ENCODE measurements at regions not wholly inside any gene's neighbourhood (a gene's known extent, or its start where the extent isn't known, plus 50 kb on each side); places are given as distances from the start of the nearest gene placed in this dataset.

DNA sequence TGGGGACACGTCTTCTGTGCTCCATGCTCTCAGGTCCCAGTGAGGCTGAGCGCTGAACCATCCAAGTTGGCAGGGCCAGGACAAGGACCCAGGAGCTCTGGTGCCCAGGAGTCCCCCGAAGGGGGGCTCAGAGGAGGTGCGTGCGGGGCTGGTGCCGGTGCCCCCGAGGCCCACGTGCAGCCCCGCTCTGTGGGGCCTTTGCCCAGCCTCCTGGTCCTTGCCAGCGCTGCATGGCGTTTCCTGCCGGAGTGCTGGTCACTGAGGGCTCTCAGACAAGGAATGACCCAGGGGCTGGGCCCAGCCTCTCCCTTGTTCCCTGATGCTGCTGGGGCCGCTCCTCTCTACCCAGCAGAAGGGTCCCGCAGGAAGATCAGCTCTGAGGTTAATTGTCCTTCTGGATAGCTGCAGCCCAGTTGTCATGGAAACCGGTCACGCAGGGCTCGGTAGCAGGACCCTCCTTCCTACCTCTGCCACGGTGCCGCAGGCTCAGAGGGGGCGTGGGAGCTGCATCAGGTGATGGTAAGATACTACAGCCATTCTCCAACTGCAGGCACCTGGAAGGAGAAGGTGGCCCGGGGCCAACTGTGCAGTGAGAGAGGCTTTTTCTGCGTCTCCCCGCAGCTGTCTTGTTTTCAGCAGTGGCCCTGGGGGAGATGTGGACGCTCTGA lies 64.5 kb downstream of the RRM2 start:
- no peaks in the 10 kb centered on the region for H3K9me3 ChIP-seq (ENCODE audit: low read depth)
- no peaks in the 10 kb centered on the region for H3K27me3 ChIP-seq
- no peak overlapping the region for H2AFZ ChIP-seq
- TF ChIP-seq EZH2 (IDR thresholded peaks at IDR 0.05; ENCODE audit: borderline replicate concordance) (no peak), EZH2phosphoT487 (IDR thresholded peaks at IDR 0.05; ENCODE audit: low read depth, severe bottlenecking, unreplicated experiment) (no peak)
- TF ChIP-seq, protein P1, sequence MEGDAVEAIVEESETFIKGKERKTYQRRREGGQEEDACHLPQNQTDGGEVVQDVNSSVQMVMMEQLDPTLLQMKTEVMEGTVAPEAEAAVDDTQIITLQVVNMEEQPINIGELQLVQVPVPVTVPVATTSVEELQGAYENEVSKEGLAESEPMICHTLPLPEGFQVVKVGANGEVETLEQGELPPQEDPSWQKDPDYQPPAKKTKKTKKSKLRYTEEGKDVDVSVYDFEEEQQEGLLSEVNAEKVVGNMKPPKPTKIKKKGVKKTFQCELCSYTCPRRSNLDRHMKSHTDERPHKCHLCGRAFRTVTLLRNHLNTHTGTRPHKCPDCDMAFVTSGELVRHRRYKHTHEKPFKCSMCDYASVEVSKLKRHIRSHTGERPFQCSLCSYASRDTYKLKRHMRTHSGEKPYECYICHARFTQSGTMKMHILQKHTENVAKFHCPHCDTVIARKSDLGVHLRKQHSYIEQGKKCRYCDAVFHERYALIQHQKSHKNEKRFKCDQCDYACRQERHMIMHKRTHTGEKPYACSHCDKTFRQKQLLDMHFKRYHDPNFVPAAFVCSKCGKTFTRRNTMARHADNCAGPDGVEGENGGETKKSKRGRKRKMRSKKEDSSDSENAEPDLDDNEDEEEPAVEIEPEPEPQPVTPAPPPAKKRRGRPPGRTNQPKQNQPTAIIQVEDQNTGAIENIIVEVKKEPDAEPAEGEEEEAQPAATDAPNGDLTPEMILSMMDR (IDR thresholded peaks at IDR 0.05; ENCODE audit: poor library complexity), result no peak
- H3K4me3 ChIP-seq, result no peak overlapping the region
- no peaks in the 10 kb centered on the region for H3K9me2 ChIP-seq (replicated peaks; ENCODE audit: insufficient read depth)
- H3K36me3 ChIP-seq (replicated peaks; ENCODE audit: insufficient read depth, low read depth), result no peaks in the 10 kb centered on the region
- WGBS (ENCODE audit: low lambda C conversion rate, missing lambda C conversion rate), result 86% methylated on average over 22 of the region's 24 CpGs
- no peak overlapping the region for H3K27ac ChIP-seq
- no peak overlapping the region for H3K4me2 ChIP-seq
- H3K79me2 ChIP-seq, result no peaks in the 10 kb centered on the region
- H4K20me1 ChIP-seq (ENCODE audit: insufficient read depth, poor library complexity, severe bottlenecking), result no peaks in the 10 kb centered on the region
- no peak for DNase-seq (ENCODE audit: low spot score)
- no peaks in the 10 kb centered on the region for H3K4me1 ChIP-seq (ENCODE audit: insufficient read depth)

DNA sequence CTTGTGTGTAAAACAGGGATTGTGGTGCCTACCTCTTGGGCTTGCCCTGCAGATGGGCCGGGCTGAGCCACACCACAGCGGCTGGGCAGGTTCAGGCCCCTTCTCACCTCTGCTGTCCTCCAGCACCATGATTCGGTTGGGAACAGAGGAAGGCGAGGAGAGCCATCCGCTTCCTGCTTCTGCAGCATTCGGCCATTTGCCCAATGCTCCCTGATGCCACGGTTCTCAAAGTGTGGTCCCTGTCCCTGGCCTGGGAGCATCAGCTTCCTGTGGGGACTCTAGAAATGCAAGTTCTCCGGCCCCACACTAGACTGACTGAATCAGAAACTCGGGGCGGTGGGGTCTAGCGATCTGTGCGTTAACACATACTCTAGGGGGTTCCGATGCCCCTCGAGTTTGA lies 65.1 kb downstream of the RRM2 start:
- H3K4me3 ChIP-seq, result no peak overlapping the region
- H4K20me1 ChIP-seq (ENCODE audit: insufficient read depth, poor library complexity, severe bottlenecking), result no peaks in the 10 kb centered on the region
- whole genome bisulfite sequencing (ENCODE audit: low lambda C conversion rate, missing lambda C conversion rate), result 94% methylated on average over 14 of the region's 14 CpGs
- no peaks in the 10 kb centered on the region for H3K9me2 ChIP-seq (replicated peaks; ENCODE audit: insufficient read depth)
- H3K27ac ChIP-seq, result no peak overlapping the region
- no peak for DNase-seq (ENCODE audit: low spot score)
- H3K4me1 ChIP-seq (ENCODE audit: insufficient read depth), result no peaks in the 10 kb centered on the region
- H3K27me3 ChIP-seq, result no peaks in the 10 kb centered on the region
- no peaks in the 10 kb centered on the region for H3K9me3 ChIP-seq (ENCODE audit: low read depth)
- no peak overlapping the region for H2AFZ ChIP-seq
- no peaks in the 10 kb centered on the region for H3K79me2 ChIP-seq
- H3K4me2 ChIP-seq, result no peak overlapping the region
- H3K36me3 ChIP-seq (replicated peaks; ENCODE audit: insufficient read depth, low read depth), result no peaks in the 10 kb centered on the region
- TF ChIP-seq EZH2 (IDR thresholded peaks at IDR 0.05; ENCODE audit: borderline replicate concordance) (no peak), EZH2phosphoT487 (IDR thresholded peaks at IDR 0.05; ENCODE audit: low read depth, severe bottlenecking, unreplicated experiment) (no peak)
- TF ChIP-seq, protein P1 (IDR thresholded peaks at IDR 0.05; ENCODE audit: poor library complexity), result no peak

DNA sequence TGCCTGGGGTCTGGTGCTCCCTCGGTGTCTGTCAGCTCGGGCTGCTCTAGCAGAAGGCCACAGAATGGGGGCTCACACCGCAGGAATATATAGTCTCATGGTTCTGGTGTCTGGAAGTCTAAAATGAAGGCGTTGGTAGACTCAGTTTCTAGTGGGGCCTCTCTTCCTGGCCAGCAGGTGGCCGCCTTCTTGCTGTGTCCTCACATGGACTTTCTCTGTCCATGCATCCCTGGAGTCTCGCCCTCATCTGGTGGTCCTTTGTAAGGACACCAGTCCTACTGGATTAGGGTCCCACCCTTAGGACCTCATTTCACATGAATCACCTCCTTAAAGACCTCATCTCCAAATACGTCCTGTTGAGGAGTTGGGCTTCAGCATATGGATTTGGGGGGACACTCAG lies 65.7 kb downstream of the RRM2 start:
- 82% methylated on average over 7 of the region's 7 CpGs for WGBS (ENCODE audit: low lambda C conversion rate, missing lambda C conversion rate)
- peak; percentile 52 for DNase-seq (ENCODE audit: low spot score)
- no peaks in the 10 kb centered on the region for H3K36me3 ChIP-seq (replicated peaks; ENCODE audit: insufficient read depth, low read depth)
- no peak overlapping the region for H3K27ac ChIP-seq
- TF ChIP-seq, protein P1 (IDR thresholded peaks at IDR 0.05; ENCODE audit: poor library complexity), result peak; percentile 49
- no peak for TF ChIP-seq EZH2 (IDR thresholded peaks at IDR 0.05; ENCODE audit: borderline replicate concordance)
- no peaks in the 10 kb centered on the region for H3K79me2 ChIP-seq
- H4K20me1 ChIP-seq (ENCODE audit: insufficient read depth, poor library complexity, severe bottlenecking), result no peaks in the 10 kb centered on the region
- no peaks in the 10 kb centered on the region for H3K9me2 ChIP-seq (replicated peaks; ENCODE audit: insufficient read depth)
- no peaks in the 10 kb centered on the region for H3K27me3 ChIP-seq
- H3K4me1 ChIP-seq (ENCODE audit: insufficient read depth), result no peaks in the 10 kb centered on the region
- no peaks in the 10 kb centered on the region for H3K9me3 ChIP-seq (ENCODE audit: low read depth)
- no peak overlapping the region for H3K4me3 ChIP-seq
- H3K4me2 ChIP-seq, result no peak overlapping the region
- no peak overlapping the region for H2AFZ ChIP-seq

Measured in hepatocyte (in vitro differentiated cells).